ENCODE measurements at regions not wholly inside any gene's neighbourhood (a gene's known extent, or its start where the extent isn't known, plus 50 kb on each side); places are given as distances from the start of the nearest gene placed in this dataset.

DNA sequence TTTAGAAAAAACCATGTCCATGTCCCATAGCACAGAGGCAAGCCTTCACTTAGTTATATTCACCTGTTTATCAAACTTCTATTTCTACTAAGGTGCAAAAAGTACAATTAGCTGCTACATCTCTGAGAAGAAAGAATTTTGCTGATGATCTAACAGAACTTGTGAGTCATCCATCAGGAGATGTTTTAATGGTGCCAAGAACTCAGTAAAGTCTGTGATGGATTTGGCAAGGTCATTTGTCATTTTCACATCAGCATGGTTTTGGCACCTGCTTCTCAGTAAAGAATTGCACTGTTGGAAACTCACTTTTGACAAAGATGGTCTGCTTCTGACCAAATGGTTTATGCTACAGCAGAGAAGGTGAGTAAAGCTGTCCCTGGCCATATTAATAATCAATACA lies 195.7 kb upstream of the TMEFF2 start:
- Histone ChIP-seq H3K27ac (ENCODE audit: low read depth, low read length) (no peak overlapping the region), H3K79me2 (ENCODE audit: control insufficient read depth in 1 of 2, insufficient read depth in 2 of 2, low read length in 2 of 2) (no peaks in the 10 kb centered on the region), H3K23ac (ENCODE audit: insufficient read length) (no peak overlapping the region), H3K36me3 (ENCODE audit: control insufficient read depth in 2 of 4, insufficient read depth in 4 of 4, low read length in 3 of 4) (no peaks in the 10 kb centered on the region), H2BK12ac (ENCODE audit: low read depth, low read length) (no peak overlapping the region), H2AFZ (ENCODE audit: low read length) (no peak overlapping the region), H3K4me2 (ENCODE audit: insufficient read depth in 1 of 2, low read depth in 2 of 2, low read length in 2 of 2) (no peak overlapping the region), H2BK120ac (replicated peaks; ENCODE audit: low read depth, low read length) (no peak overlapping the region), H2BK15ac (ENCODE audit: low read length) (no peak overlapping the region), H3K9me3 (ENCODE audit: insufficient read depth in 2 of 2, low read depth in 1 of 2, low read length in 1 of 2) (no peaks in the 10 kb centered on the region), H3K18ac (ENCODE audit: extremely low read depth, low read length) (no peak overlapping the region), H2BK20ac (ENCODE audit: low read length) (no peak overlapping the region), H3K4me1 (replicated peaks in 1 of 4; ENCODE audit: control insufficient read depth in 3 of 4, insufficient read depth in 4 of 4, low read length in 3 of 4) (no peaks in the 10 kb centered on the region), H3K23me2 (ENCODE audit: low read depth, low read length) (no peaks in the 10 kb centered on the region), H3K9ac (replicated peaks in 1 of 4; ENCODE audit: extremely low read depth in 1 of 4, low read depth in 3 of 4, low read length in 3 of 4) (no peak overlapping the region), H3K56ac (replicated peaks; ENCODE audit: insufficient read length, low read depth, low read length) (no peak overlapping the region), H4K91ac (replicated peaks; ENCODE audit: insufficient read length, low read length) (no peak overlapping the region), H2AK5ac (ENCODE audit: low read depth, low read length) (no peak overlapping the region), H3K79me1 (ENCODE audit: low read depth, low read length) (no peaks in the 10 kb centered on the region), H3K27me3 (replicated peaks in 1 of 4; ENCODE audit: control insufficient read depth in 3 of 4, extremely low read depth in 1 of 4, insufficient read depth in 3 of 4, low read length in 3 of 4) (no peaks in the 10 kb centered on the region), H4K5ac (ENCODE audit: insufficient read length, low read depth, low read length) (no peak overlapping the region), H4K8ac (ENCODE audit: extremely low read depth, insufficient read depth, low read length) (no peak overlapping the region), H3K4me3 (ENCODE audit: extremely low read depth in 1 of 4, insufficient read depth in 2 of 4, low read depth in 3 of 4, low read length in 4 of 4) (no peak overlapping the region), H2BK5ac (ENCODE audit: low read depth, low read length) (no peak overlapping the region), H3K14ac (ENCODE audit: insufficient read length) (no peak overlapping the region), H3K4ac (replicated peaks; ENCODE audit: insufficient read length, low read depth, low read length) (no peak overlapping the region), H4K20me1 (replicated peaks in 1 of 2; ENCODE audit: control insufficient read depth in 1 of 2, insufficient read depth in 2 of 2, low read length in 2 of 2) (no peaks in the 10 kb centered on the region)
- DNase-seq (ENCODE audit: low read depth in 1 of 2, low spot score in 2 of 2) (no peak), FAIRE-seq (no peak)
- TF ChIP-seq RAD21 (IDR thresholded peaks at IDR 0.05 in 1 of 2, conservative IDR thresholded peaks at IDR 0.05 in 1 of 2; ENCODE audit: low read depth in 2 of 2, low read length in 2 of 2) = no peak
- no peak for TF ChIP-seq E2F6 (IDR thresholded peaks at IDR 0.05)
- no peak for TF ChIP-seq CTCF (IDR thresholded peaks at IDR 0.05; ENCODE audit: control extremely low read depth in 1 of 3, insufficient read depth in 1 of 3, low read depth in 1 of 3, low read length in 3 of 3)
- CTCF ChIA-PET (ENCODE audit: partially characterized antibody) = interaction anchor here (0.9 kb wide), 1 partner anchor 269 kb away, joined by 3 read pairs; no protein-coding TSS in a partner anchor
- POLR2A ChIA-PET (ENCODE audit: partially characterized antibody) = no interaction called here
